GM10266 (cell line): ENCODE measurements at regions not wholly inside any gene's neighbourhood (a gene's known extent, or its start where the extent isn't known, plus 50 kb on each side); places are given as distances from the start of the nearest gene placed in this dataset.
"Not testable (repeated sequence)": the region's sequence is repeated elsewhere in the genome, so short reads cannot be mapped to it uniquely, and the experiment has no call there.

ENCODE experiments used
- DNase-seq: peaks from one replicate; pipeline ENCODE4 v3.0.0; 2012; ENCODE audit errors: extremely low spot score
- CTCF ChIP-seq: IDR thresholded peaks from 2 replicates; pipeline ENCODE4 v1.5.1; 2012; ENCODE audit warnings: mild to moderate bottlenecking, low read depth; ENCODE audit not compliant: control insufficient read depth, insufficient read depth; ENCODE audit errors: missing control alignments

DNA sequence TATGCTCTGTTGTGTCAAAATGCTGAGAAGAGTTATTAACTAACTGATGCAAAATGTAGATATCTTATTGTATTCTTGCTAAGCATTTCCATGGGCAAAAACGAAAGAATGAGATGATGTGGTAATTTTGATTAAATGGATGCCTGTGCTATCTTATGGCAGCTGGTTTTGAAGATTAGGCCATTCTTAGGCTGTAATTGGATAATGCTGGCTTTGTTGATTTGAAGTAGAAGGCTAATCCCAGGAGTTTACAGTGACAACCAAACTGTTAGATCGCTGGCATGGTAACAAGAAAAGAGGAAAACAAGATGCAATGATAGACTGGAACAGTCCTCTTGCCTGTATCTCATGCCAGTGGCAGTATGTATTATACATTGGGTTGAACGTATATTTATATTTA, 74.1 kb upstream of the WDR44 start:
- no peak for TF ChIP-seq CTCF
- no peak for DNase-seq

DNA sequence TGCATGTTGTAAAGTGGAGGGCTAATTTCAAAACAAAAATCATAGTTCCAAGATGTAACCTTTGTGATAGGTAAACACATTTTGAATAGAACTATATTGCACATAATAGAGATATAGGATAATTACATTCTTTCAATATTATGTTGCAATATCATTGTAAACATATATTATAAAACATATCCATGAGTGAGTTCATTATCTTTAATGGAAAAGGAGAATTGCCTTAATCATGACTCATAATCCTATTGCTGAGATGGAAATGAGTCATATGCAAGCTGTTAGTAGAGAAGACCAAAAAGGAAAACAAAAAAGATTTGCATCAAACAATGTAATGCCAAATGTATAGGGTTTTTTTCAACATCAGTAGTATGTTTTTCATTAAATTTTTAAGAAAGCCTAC, 73.7 kb upstream of the WDR44 start:
- DNase-seq, result no peak
- TF ChIP-seq CTCF, result no peak

GRCh38 chrX:118286066-118286762, 59.7 kb upstream of the WDR44 start:
- no peak for TF ChIP-seq CTCF
- no peak for DNase-seq

GRCh38 chrX:118295818-118296217, 50.1 kb upstream of the WDR44 start:
- not testable (repeated sequence) for DNase-seq
